ENCODE measurements at regions not wholly inside any gene's neighbourhood (a gene's known extent, or its start where the extent isn't known, plus 50 kb on each side); places are given as distances from the start of the nearest gene placed in this dataset.

DNA sequence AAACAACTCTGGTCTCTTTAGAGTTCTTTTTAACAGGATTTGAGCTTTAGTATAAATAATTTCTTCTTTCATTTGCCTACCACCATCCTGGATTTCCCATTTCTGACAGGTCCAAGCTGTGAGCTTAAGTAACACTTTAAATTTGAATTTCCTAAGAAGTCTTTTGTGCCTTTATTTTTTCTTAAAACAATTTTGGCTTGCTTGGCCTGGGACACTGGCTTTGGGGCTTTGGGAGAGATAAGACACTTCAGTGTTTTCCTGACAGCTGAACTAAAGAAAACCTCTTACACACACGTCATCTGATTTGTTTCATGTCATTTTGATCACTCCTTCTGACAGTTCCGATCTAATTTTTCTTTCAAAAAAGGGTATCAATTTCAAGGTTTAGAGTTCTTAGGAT, 121.3 kb upstream of the BMPER start:
- Mint-ChIP-seq H3K4me3 (no peak overlapping the region), H3K4me1 (ENCODE audit: unreplicated experiment) (peaks cover 25% of the 10 kb centered on the region), H3K9me3 (peaks cover 5% of the 10 kb centered on the region), H3K27me3 (peaks cover 28% of the 10 kb centered on the region), H3K27ac (no peak overlapping the region), H3K36me3 (peaks cover 8% of the 10 kb centered on the region)
- no peak for TF ChIP-seq CTCF (conservative IDR thresholded peaks at IDR 0.05)
- no peak for DNase-seq (ENCODE audit: extremely low spot score, unreplicated experiment)

GRCh38 chr7:33788531-33788930, 116.8 kb upstream of the BMPER start:
- Mint-ChIP-seq H3K4me1 (ENCODE audit: unreplicated experiment) (peaks cover 36% of the 10 kb centered on the region), H3K9me3 (no peaks in the 10 kb centered on the region), H3K27ac (no peak overlapping the region), H3K36me3 (peaks cover 4% of the 10 kb centered on the region), H3K4me3 (peak overlapping the region; percentile 38), H3K27me3 (peaks cover 20% of the 10 kb centered on the region)
- no peak for TF ChIP-seq CTCF (conservative IDR thresholded peaks at IDR 0.05)
- DNase-seq (ENCODE audit: extremely low spot score, unreplicated experiment), result no peak

DNA sequence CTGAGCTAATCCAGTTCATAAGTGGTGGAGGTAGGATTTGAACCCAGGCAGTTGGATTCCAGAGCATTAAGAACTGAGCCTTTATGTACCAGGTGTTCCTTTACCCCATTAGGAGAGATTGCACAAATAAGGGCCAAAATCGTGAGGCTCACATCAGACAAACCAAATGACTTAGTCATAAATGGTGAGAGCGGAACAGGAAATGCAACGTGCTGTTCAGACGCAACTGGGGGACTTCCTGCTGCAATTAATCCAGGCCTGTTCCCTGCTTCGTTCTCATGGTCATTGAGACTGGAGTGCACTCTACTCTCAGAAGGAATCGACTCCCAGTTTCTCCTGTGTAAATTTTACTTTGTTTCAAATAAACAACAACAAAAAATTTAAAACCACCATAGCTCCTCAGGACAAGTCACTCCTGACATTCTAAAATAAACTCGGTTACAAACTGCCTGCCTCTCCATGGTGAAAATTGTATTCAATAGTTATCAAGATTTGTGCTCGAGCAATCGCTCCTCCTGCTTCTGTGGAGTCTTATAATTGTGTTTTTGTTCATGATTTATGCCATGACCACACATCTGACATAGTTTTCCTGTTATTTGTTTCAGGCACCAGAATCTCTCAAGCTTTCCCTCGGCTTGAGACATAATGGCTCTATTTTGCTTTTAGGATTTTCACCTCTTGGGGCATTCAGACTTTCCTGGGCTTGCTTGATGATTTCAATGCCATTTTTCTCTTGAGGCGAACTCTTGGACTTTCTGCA, 115.3 kb upstream of the BMPER start:
- no peak overlapping the region for H3K27ac Mint-ChIP-seq
- TF ChIP-seq CTCF (conservative IDR thresholded peaks at IDR 0.05), result no peak
- peaks cover 41% of the 10 kb centered on the region for H3K4me1 Mint-ChIP-seq (ENCODE audit: unreplicated experiment)
- H3K27me3 Mint-ChIP-seq, result peaks cover 18% of the 10 kb centered on the region
- DNase-seq (ENCODE audit: extremely low spot score, unreplicated experiment), result no peak
- peaks cover 3% of the 10 kb centered on the region for H3K36me3 Mint-ChIP-seq
- H3K9me3 Mint-ChIP-seq, result no peaks in the 10 kb centered on the region
- H3K4me3 Mint-ChIP-seq, result no peak overlapping the region

- Mint-ChIP-seq H3K4me3 (no peak overlapping the region), H3K4me1 (ENCODE audit: unreplicated experiment) (peaks cover 41% of the 10 kb centered on the region), H3K27me3 (peaks cover 15% of the 10 kb centered on the region), H3K36me3 (no peaks in the 10 kb centered on the region), H3K9me3 (no peaks in the 10 kb centered on the region), H3K27ac (no peak overlapping the region)
- DNase-seq (ENCODE audit: extremely low spot score, unreplicated experiment), result no peak
- no peak for TF ChIP-seq CTCF (conservative IDR thresholded peaks at IDR 0.05)
Measured at GRCh38 chr7:33790746-33791145, 114.6 kb upstream of the BMPER start.

- H3K27me3 Mint-ChIP-seq, result peaks cover 8% of the 10 kb centered on the region
- no peaks in the 10 kb centered on the region for H3K9me3 Mint-ChIP-seq
- H3K4me3 Mint-ChIP-seq, result no peak overlapping the region
- no peak for DNase-seq (ENCODE audit: extremely low spot score, unreplicated experiment)
- no peaks in the 10 kb centered on the region for H3K36me3 Mint-ChIP-seq
- peaks cover 38% of the 10 kb centered on the region for H3K4me1 Mint-ChIP-seq (ENCODE audit: unreplicated experiment)
- no peak overlapping the region for H3K27ac Mint-ChIP-seq
- TF ChIP-seq CTCF (conservative IDR thresholded peaks at IDR 0.05), result no peak
Measured at GRCh38 chr7:33792041-33792440, 113.3 kb upstream of the BMPER start.
